SK-N-SH (cell line): ENCODE measurements at regions not wholly inside any gene's neighbourhood (a gene's known extent, or its start where the extent isn't known, plus 50 kb on each side); places are given as distances from the start of the nearest gene placed in this dataset.

Experiments
- CTCF ChIA-PET: fragments of 300-600, 350-600 bp; formaldehyde crosslinking; extraction: SDS; loops from one replicate; lab custom pipeline; 2021; lab: Yijun Ruan, JAX
- POLR2A ChIA-PET: fragments of 350-600 bp; sonication (Branson Sonifier 250); formaldehyde crosslinking; extraction: SDS; loops from one replicate; lab custom pipeline; 2020; ENCODE audit warnings: antibody characterized with exemption, inconsistent platforms; lab: Yijun Ruan, JAX
- DNase-seq: peaks from one replicate; pipeline ENCODE4 v3.0.0; 2012
- H2AFZ ChIP-seq: fragments of 200-600 bp; sonication (generic); 2 replicates; pipeline ENCODE4 v1.8.1; 2016; ENCODE audit warnings: antibody characterized with exemption, mild to moderate bottlenecking, low read depth
- H3F3A ChIP-seq: fragments of 200-600 bp; sonication (generic); replicated peaks from 2 replicates; pipeline ENCODE3; 2016; ENCODE audit warnings: antibody characterized with exemption, mild to moderate bottlenecking; ENCODE audit not compliant: insufficient read depth
- H3K27ac ChIP-seq, 2 experiments: fragments of 200-500 bp in 1 of 2; fragments of 200-600 bp in 1 of 2; sonication (Bioruptor generic) in 1 of 2; sonication (generic), shearing (Covaris generic) in 1 of 2; 2 replicates each; pipeline versions ENCODE4 v1.5.1 to v1.6.1; 2014 to 2016; ENCODE audit warnings: low read depth in 2 of 2, inconsistent platforms in 1 of 2, low read length in 1 of 2, mild to moderate bottlenecking in 1 of 2, mixed read lengths in 1 of 2
- H3K27me3 ChIP-seq: fragments of 200-600 bp; sonication (generic), shearing (Covaris generic); 2 replicates; pipeline ENCODE4 v1.6.1; 2016; ENCODE audit warnings: mixed run types; ENCODE audit not compliant: insufficient read depth
- H3K36me3 ChIP-seq, 2 experiments: fragments of 200-500 bp in 1 of 2; fragments of 200-600 bp in 1 of 2; sonication (Bioruptor generic) in 1 of 2; sonication (generic) in 1 of 2; replicated peaks in 1 of 2; 2 replicates each; pipeline versions ENCODE3 to v1.5.1; 2014 to 2016; ENCODE audit warnings: low read length in 1 of 2, mild to moderate bottlenecking in 1 of 2; ENCODE audit not compliant: insufficient read depth in 2 of 2, control insufficient read depth in 1 of 2
- H3K4me1 ChIP-seq, 2 experiments: fragments of 200-500 bp in 1 of 2; fragments of 200-600 bp in 1 of 2; sonication (Bioruptor generic) in 1 of 2; sonication (generic), shearing (Covaris generic) in 1 of 2; 2 replicates each; pipeline versions ENCODE4 v1.5.1 to v1.6.1; 2014 to 2016; ENCODE audit warnings: low read depth in 1 of 2, low read length in 1 of 2, mixed run types in 1 of 2; ENCODE audit not compliant: insufficient read depth in 2 of 2, control insufficient read depth in 1 of 2
- H3K4me2 ChIP-seq: fragments of 200-600 bp; sonication (generic), shearing (Covaris generic); 2 replicates; pipeline ENCODE4 v1.6.1; 2017; ENCODE audit warnings: mixed run types
- H3K4me3 ChIP-seq, 2 experiments: fragments of 200-500 bp in 1 of 2; fragments of 200-600 bp in 1 of 2; sonication (Bioruptor generic) in 1 of 2; sonication (generic), shearing (Covaris generic) in 1 of 2; 2 replicates each; pipeline versions ENCODE4 v1.5.1 to v1.8.1; 2014 to 2016; ENCODE audit warnings: low read depth in 2 of 2, inconsistent platforms in 1 of 2, low read length in 1 of 2, mild to moderate bottlenecking in 1 of 2, mixed read lengths in 1 of 2, moderate library complexity in 1 of 2
- H3K79me2 ChIP-seq: fragments of 200-600 bp; sonication (generic); 2 replicates; pipeline ENCODE4 v1.8.1; 2017; ENCODE audit warnings: mild to moderate bottlenecking; ENCODE audit not compliant: insufficient read depth
- H3K9ac ChIP-seq: fragments of 200-600 bp; sonication (generic); 2 replicates; pipeline ENCODE4 v1.6.1; 2017; ENCODE audit warnings: mixed run types
- H3K9me2 ChIP-seq: fragments of 200-600 bp; sonication (generic); 2 replicates; pipeline ENCODE4 v1.6.1; 2017; ENCODE audit warnings: mixed run types
- H3K9me3 ChIP-seq: fragments of 200-600 bp; sonication (generic); 2 replicates; pipeline ENCODE4 v1.6.1; 2017; ENCODE audit warnings: mixed run types, mild to moderate bottlenecking, moderate library complexity
- H4K20me1 ChIP-seq: fragments of 200-600 bp; sonication (generic); 2 replicates; pipeline ENCODE4 v1.6.1; 2017; ENCODE audit warnings: mild to moderate bottlenecking, mixed run types; ENCODE audit not compliant: insufficient read depth
- ELF1 ChIP-seq: IDR thresholded peaks from 2 replicates; pipeline ENCODE4 v1.4.0; 2012
- FOSL2 ChIP-seq: IDR thresholded peaks from 2 replicates; pipeline ENCODE4 v1.4.0; 2012; ENCODE audit warnings: low read depth, mild to moderate bottlenecking, moderate library complexity, borderline replicate concordance
- FOXM1 ChIP-seq: IDR thresholded peaks from 2 replicates; pipeline ENCODE4 v1.4.0; 2012; ENCODE audit warnings: low read depth, mild to moderate bottlenecking
- GABPA ChIP-seq: IDR thresholded peaks from 2 replicates; pipeline ENCODE4 v1.4.0; 2012; ENCODE audit warnings: low read depth, mild to moderate bottlenecking
- GATA2 ChIP-seq: sonication (generic); formaldehyde crosslinking; IDR thresholded peaks from 2 replicates; pipeline ENCODE4 v1.5.0; 2020; ENCODE audit warnings: mild to moderate bottlenecking, missing genetic modification reagents
- NFIC ChIP-seq: IDR thresholded peaks from 2 replicates; pipeline ENCODE4 v1.4.0; 2012; ENCODE audit warnings: borderline replicate concordance
- NRF1 ChIP-seq: IDR thresholded peaks from 2 replicates; pipeline ENCODE4 v1.6.1; 2012; ENCODE audit warnings: low read depth, mild to moderate bottlenecking, low read length
- RAD21 ChIP-seq: IDR thresholded peaks from 2 replicates; pipeline ENCODE4 v1.6.1; 2012; ENCODE audit warnings: mild to moderate bottlenecking, low read length
- RCOR1 ChIP-seq: fragments of 150-350 bp; IDR thresholded peaks from 2 replicates; pipeline ENCODE4 v1.6.1; 2017; ENCODE audit warnings: antibody characterized with exemption, low read length
- RXRA ChIP-seq: IDR thresholded peaks from 2 replicates; pipeline ENCODE4 v1.4.0; 2012; ENCODE audit warnings: low read depth, mild to moderate bottlenecking, borderline replicate concordance
- SIN3A ChIP-seq: IDR thresholded peaks from 2 replicates; pipeline ENCODE4 v1.6.1; 2012; ENCODE audit warnings: low read depth, mild to moderate bottlenecking, low read length, moderate library complexity, borderline replicate concordance
- YY1 ChIP-seq: IDR thresholded peaks from 2 replicates; pipeline ENCODE4 v1.4.0; 2012; ENCODE audit warnings: low read depth, mild to moderate bottlenecking
- WGBS: methylation state at CpG from one replicate; pipeline ENCODE4 v1.1.6; 2017; ENCODE audit warnings: low lambda C conversion rate; 5-methylcytosine and 5-hydroxymethylcytosine counted together
- TF ChIP-seq, protein P1 (sequence below): IDR thresholded peaks from 2 replicates; pipeline ENCODE4 v1.6.1; 2012; ENCODE audit warnings: mild to moderate bottlenecking, low read depth, low read length, moderate library complexity
- TF ChIP-seq, protein P2 (sequence below): IDR thresholded peaks from 2 replicates; pipeline ENCODE4; 2012
- TF ChIP-seq, protein P3 (sequence below): IDR thresholded peaks from 2 replicates; pipeline ENCODE4 v1.4.0; 2012; ENCODE audit warnings: low read depth, borderline replicate concordance
- TF ChIP-seq, protein P4 (sequence below): IDR thresholded peaks from 2 replicates; pipeline ENCODE4 v1.4.0; 2012; ENCODE audit warnings: low read depth, borderline replicate concordance

DNA sequence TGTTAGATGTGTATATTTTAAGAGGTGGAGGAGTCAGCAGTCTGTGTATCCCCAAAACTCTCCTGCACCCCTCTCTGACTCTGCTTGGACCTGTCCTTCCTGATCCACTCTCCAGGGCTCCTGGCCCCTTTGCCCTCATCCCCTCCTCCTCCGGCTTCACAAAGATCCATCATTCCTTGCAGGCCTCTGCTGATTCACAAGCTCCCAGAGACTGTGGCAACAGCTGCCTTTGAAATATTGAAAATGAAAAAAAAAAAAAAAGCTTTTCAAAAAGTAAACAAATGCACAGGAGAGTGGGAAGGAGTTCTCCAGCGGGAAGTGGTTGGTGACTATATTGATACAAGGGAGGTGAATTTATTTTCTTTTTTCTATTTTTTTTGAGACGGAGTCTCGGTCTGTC is 330.2 kb upstream of the SULF2 start:
- Histone ChIP-seq H3K9me3 (no peaks in the 10 kb centered on the region), H3K27me3 (no peaks in the 10 kb centered on the region), H3K4me2 (no peak overlapping the region), H3K9ac (no peak overlapping the region), H2AFZ (no peak overlapping the region), H3K36me3 (no peaks in the 10 kb centered on the region), H3F3A (no peaks in the 10 kb centered on the region), H3K9me2 (no peaks in the 10 kb centered on the region), H4K20me1 (no peaks in the 10 kb centered on the region), H3K4me3 (no peak overlapping the region), H3K4me1 (no peaks in the 10 kb centered on the region), H3K79me2 (no peaks in the 10 kb centered on the region), H3K27ac (no peak overlapping the region)
- TF ChIP-seq GATA2 (CRISPR knock-in tag) = no peak
- TF ChIP-seq, protein P1, sequence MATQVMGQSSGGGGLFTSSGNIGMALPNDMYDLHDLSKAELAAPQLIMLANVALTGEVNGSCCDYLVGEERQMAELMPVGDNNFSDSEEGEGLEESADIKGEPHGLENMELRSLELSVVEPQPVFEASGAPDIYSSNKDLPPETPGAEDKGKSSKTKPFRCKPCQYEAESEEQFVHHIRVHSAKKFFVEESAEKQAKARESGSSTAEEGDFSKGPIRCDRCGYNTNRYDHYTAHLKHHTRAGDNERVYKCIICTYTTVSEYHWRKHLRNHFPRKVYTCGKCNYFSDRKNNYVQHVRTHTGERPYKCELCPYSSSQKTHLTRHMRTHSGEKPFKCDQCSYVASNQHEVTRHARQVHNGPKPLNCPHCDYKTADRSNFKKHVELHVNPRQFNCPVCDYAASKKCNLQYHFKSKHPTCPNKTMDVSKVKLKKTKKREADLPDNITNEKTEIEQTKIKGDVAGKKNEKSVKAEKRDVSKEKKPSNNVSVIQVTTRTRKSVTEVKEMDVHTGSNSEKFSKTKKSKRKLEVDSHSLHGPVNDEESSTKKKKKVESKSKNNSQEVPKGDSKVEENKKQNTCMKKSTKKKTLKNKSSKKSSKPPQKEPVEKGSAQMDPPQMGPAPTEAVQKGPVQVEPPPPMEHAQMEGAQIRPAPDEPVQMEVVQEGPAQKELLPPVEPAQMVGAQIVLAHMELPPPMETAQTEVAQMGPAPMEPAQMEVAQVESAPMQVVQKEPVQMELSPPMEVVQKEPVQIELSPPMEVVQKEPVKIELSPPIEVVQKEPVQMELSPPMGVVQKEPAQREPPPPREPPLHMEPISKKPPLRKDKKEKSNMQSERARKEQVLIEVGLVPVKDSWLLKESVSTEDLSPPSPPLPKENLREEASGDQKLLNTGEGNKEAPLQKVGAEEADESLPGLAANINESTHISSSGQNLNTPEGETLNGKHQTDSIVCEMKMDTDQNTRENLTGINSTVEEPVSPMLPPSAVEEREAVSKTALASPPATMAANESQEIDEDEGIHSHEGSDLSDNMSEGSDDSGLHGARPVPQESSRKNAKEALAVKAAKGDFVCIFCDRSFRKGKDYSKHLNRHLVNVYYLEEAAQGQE = no peak
- TF ChIP-seq FOXM1 = no peak
- TF ChIP-seq, protein P2, sequence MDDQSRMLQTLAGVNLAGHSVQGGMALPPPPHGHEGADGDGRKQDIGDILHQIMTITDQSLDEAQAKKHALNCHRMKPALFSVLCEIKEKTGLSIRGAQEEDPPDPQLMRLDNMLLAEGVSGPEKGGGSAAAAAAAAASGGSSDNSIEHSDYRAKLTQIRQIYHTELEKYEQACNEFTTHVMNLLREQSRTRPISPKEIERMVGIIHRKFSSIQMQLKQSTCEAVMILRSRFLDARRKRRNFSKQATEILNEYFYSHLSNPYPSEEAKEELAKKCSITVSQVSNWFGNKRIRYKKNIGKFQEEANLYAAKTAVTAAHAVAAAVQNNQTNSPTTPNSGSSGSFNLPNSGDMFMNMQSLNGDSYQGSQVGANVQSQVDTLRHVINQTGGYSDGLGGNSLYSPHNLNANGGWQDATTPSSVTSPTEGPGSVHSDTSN = no peak
- TF ChIP-seq, protein P3, sequence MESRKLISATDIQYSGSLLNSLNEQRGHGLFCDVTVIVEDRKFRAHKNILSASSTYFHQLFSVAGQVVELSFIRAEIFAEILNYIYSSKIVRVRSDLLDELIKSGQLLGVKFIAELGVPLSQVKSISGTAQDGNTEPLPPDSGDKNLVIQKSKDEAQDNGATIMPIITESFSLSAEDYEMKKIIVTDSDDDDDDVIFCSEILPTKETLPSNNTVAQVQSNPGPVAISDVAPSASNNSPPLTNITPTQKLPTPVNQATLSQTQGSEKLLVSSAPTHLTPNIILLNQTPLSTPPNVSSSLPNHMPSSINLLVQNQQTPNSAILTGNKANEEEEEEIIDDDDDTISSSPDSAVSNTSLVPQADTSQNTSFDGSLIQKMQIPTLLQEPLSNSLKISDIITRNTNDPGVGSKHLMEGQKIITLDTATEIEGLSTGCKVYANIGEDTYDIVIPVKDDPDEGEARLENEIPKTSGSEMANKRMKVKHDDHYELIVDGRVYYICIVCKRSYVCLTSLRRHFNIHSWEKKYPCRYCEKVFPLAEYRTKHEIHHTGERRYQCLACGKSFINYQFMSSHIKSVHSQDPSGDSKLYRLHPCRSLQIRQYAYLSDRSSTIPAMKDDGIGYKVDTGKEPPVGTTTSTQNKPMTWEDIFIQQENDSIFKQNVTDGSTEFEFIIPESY = no peak
- TF ChIP-seq SIN3A = no peak
- no peak for TF ChIP-seq ELF1
- ChIA-PET POLR2A (no interaction called here), CTCF (no interaction called here)
- WGBS = 70% methylated on average over 4 of the region's 4 CpGs
- no peak for DNase-seq

DNA sequence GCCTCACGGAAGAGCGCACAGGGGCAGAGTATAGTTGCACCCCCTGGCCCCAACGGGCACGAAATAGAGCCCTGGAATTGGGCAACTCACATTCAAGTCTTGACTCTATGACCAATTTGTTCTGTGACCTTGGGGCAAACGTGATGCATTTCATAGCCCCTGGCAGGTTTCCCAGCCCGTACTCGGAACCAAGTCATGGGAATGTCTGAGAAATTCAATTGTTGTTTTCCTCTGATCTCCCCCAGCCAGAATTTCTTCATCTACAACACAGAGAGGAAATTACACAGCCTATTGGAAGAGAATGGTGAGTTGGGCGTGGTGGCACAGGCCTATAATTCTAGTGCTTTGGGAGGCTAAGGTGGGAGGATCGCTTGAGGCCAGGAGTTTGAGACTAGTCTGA is 322.3 kb upstream of the SULF2 start:
- H3K4me1 ChIP-seq = no peaks in the 10 kb centered on the region; a peak in 1 of 4 replicates
- H3K9me2 ChIP-seq = no peaks in the 10 kb centered on the region
- H3K79me2 ChIP-seq = no peaks in the 10 kb centered on the region
- WGBS = 46% methylated on average over 9 of the region's 9 CpGs
- no peak overlapping the region for H3K4me3 ChIP-seq
- DNase-seq = no peak
- H3K27me3 ChIP-seq = no peaks in the 10 kb centered on the region
- H3K9ac ChIP-seq = no peak overlapping the region
- no peaks in the 10 kb centered on the region for H3F3A ChIP-seq
- no peak overlapping the region for H2AFZ ChIP-seq
- H3K9me3 ChIP-seq = no peaks in the 10 kb centered on the region
- no peak overlapping the region for H3K4me2 ChIP-seq
- H3K27ac ChIP-seq = no peak overlapping the region
- no peaks in the 10 kb centered on the region for H3K36me3 ChIP-seq
- no peaks in the 10 kb centered on the region for H4K20me1 ChIP-seq
- POLR2A ChIA-PET = no interaction called here
- CTCF ChIA-PET = no interaction called here
- TF ChIP-seq, protein P4, sequence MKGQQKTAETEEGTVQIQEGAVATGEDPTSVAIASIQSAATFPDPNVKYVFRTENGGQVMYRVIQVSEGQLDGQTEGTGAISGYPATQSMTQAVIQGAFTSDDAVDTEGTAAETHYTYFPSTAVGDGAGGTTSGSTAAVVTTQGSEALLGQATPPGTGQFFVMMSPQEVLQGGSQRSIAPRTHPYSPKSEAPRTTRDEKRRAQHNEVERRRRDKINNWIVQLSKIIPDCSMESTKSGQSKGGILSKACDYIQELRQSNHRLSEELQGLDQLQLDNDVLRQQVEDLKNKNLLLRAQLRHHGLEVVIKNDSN = no peak
- TF ChIP-seq NFIC (no peak), FOSL2 (no peak), NRF1 (no peak), RCOR1 (no peak), RAD21 (no peak), GABPA (no peak), YY1 (no peak), GATA2 (CRISPR knock-in tag) (no peak), RXRA (no peak)
- TF ChIP-seq, protein P1 = no peak
